Transverse colon (tissue), 4 donors: ENCODE measurements at regions not wholly inside any gene's neighbourhood (a gene's known extent, or its start where the extent isn't known, plus 50 kb on each side); places are given as distances from the start of the nearest gene placed in this dataset.

Experiments
- DNase-seq: peaks from one replicate; pipeline ENCODE4 v3.0.0-alpha.2; 2019
- H3K27ac ChIP-seq, 4 donors: fragments of 200-600 bp; sonication (generic); 2 replicates each; pipeline ENCODE4 v1.5.1; 2016 to 2018; ENCODE audit warnings: inconsistent platforms in 4 of 4
- H3K27me3 ChIP-seq: fragments of 200-600 bp; sonication (generic); 2 replicates; pipeline ENCODE4 v1.5.1; 2017; ENCODE audit warnings: inconsistent platforms
- H3K36me3 ChIP-seq, 4 donors: fragments of 200-600 bp; sonication (generic); 2 replicates each; pipeline ENCODE4 v1.5.1; 2017 to 2019; ENCODE audit warnings: inconsistent platforms in 4 of 4
- H3K4me1 ChIP-seq, 4 donors: fragments of 200-600 bp; sonication (generic); 2 replicates each; pipeline ENCODE4 v1.5.1; 2017 to 2020; ENCODE audit warnings: inconsistent platforms in 4 of 4
- H3K4me3 ChIP-seq, 4 donors: fragments of 200-600 bp; sonication (generic); 1 replicate in 1 of 4; 2 replicates in 3 of 4; pipeline versions ENCODE4 v1.5.1 to v1.6.1; 2017 to 2019; ENCODE audit warnings: inconsistent platforms in 4 of 4
- H3K9me3 ChIP-seq, 2 donors: fragments of 200-600 bp; sonication (generic); 2 replicates each; pipeline ENCODE4 v1.5.1; 2017 to 2019; ENCODE audit warnings: inconsistent platforms in 2 of 2
- EP300 ChIP-seq: sonication (generic); formaldehyde crosslinking; IDR thresholded peaks from one replicate; pipeline ENCODE4 v1.6.1; 2017; ENCODE audit warnings: antibody characterized with exemption, low read depth
- POLR2A ChIP-seq: fragments of 450-650 bp; IDR thresholded peaks from one replicate; pipeline ENCODE4 v1.6.1; 2016; ENCODE audit warnings: antibody characterized with exemption, mild to moderate bottlenecking, moderate library complexity
- POLR2AphosphoS5 ChIP-seq, 3 donors: sonication (generic); formaldehyde crosslinking; IDR thresholded peaks; one replicate each; pipeline ENCODE4 v1.6.1; 2016; ENCODE audit warnings: antibody characterized with exemption in 3 of 3
- WGBS, 2 donors: methylation state at CpG; one replicate each; pipeline ENCODE4 v1.1.5; 2018; ENCODE audit warnings: low coverage in 1 of 2; 5-methylcytosine and 5-hydroxymethylcytosine counted together
- in situ Hi-C, 4 donors: fragments of 200-750 bp; cut with MboI; loops; one replicate each; pipeline versions ENCODE4 v1.15.0 to v1.15.1; 2017; ENCODE audit warnings: low sequenced_read_pairs in 3 of 4, low pct_ligation_motif_present in 1 of 4, low pct_unique_long_range_greater_than_20kb in 1 of 4
- intact Hi-C: fragments of 100-400 bp; cut with DNase I; formaldehyde crosslinking; loops from one replicate; pipeline ENCODE4 v1.15.1; 2023; ENCODE audit warnings: low total_unique reads
- TF ChIP-seq, protein P1 (sequence below), 5 experiments: fragments of 200-600 bp in 3 of 5; fragments of 450-650 bp in 2 of 5; sonication (generic) in 3 of 5; IDR thresholded peaks; 1 replicate in 2 of 5; 2 replicates in 3 of 5; pipeline ENCODE4 v1.5.1; 2016 to 2017; ENCODE audit warnings: antibody characterized with exemption in 5 of 5, inconsistent platforms in 3 of 5, mild to moderate bottlenecking in 2 of 5, moderate library complexity in 1 of 5

DNA sequence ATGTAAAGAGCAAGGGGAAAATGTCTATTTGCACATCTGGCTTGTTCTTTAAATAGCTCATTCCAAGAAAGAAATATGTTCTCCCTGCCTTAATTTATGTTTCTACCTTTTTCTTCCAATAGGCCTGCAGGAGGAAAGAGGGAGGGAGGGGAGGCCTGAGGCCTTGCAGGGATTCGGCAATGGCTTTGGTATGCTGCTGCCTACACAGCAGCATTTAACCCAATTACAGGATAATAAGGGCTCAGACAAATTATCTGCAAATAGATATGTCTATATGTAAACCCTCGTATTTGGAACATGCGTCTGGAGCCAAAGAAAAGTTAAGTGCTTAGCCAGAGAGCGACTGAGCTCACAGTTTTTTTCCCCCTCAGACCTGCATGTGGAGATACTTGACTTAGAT lies 277.2 kb downstream of the CDC5L start:
- Histone ChIP-seq H3K4me1 (peaks cover 0 to 7% (median 3%) of the 10 kb centered on the region in 4 donors), H3K9me3 (no peaks in the 10 kb centered on the region), H3K27me3 (no peaks in the 10 kb centered on the region), H3K4me3 (no peak overlapping the region), H3K36me3 (no peaks in the 10 kb centered on the region), H3K27ac (no peak overlapping the region)
- no peak for DNase-seq
- in situ Hi-C loops, result loop anchor here (10.0 to 25.0 kb wide), 4 partner anchors 748 to 1248 kb away; no protein-coding TSS in a partner anchor
- WGBS, 2 donors, result 83 to 85% methylated on average over 3 to 4 of the region's 4 CpGs
- no peak for TF ChIP-seq POLR2A
- intact Hi-C loops, result loop anchor here (5.0 kb wide), 1 partner anchor 1843 kb away; no protein-coding TSS in a partner anchor

DNA sequence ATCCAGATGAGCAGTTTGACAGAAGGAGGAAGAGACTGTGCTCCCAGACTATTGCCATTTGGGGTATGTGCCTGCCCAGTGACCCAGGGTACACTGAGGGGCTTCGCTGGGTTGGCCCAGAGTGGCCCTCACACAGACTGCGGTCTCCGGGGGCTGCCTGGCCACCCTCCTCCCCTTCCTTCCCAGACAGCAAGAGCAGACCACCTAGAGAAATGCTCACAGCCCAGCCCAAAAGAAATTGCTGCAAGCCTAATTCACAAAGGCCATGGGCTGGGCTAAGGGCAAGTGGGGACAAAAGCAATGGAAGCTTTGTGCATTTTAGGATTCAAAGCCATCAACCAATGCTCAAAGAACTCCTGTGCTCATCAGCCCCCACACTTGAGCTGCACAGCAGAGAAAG lies 277.6 kb downstream of the CDC5L start:
- no peaks in the 10 kb centered on the region for H3K27me3 ChIP-seq
- no peaks in the 10 kb centered on the region for H3K9me3 ChIP-seq
- peaks cover 0 to 7% (median 3%) of the 10 kb centered on the region in 4 donors for H3K4me1 ChIP-seq
- no peak for TF ChIP-seq POLR2A
- TF ChIP-seq EP300, result no peak
- TF ChIP-seq POLR2AphosphoS5 (IDR thresholded peaks at IDR 0.05), result no peak
- TF ChIP-seq, protein P1, sequence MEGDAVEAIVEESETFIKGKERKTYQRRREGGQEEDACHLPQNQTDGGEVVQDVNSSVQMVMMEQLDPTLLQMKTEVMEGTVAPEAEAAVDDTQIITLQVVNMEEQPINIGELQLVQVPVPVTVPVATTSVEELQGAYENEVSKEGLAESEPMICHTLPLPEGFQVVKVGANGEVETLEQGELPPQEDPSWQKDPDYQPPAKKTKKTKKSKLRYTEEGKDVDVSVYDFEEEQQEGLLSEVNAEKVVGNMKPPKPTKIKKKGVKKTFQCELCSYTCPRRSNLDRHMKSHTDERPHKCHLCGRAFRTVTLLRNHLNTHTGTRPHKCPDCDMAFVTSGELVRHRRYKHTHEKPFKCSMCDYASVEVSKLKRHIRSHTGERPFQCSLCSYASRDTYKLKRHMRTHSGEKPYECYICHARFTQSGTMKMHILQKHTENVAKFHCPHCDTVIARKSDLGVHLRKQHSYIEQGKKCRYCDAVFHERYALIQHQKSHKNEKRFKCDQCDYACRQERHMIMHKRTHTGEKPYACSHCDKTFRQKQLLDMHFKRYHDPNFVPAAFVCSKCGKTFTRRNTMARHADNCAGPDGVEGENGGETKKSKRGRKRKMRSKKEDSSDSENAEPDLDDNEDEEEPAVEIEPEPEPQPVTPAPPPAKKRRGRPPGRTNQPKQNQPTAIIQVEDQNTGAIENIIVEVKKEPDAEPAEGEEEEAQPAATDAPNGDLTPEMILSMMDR (IDR thresholded peaks at IDR 0.05), result no peak
- 91% methylated on average over 3 of the region's 3 CpGs; no CpG with 5 or more reads in 1 of the 2 donors for WGBS, 2 donors
- no peak for DNase-seq
- no peak overlapping the region for H3K4me3 ChIP-seq
- no peaks in the 10 kb centered on the region for H3K36me3 ChIP-seq
- in situ Hi-C loops, result loop anchor here (10.0 to 25.0 kb wide), 4 partner anchors 747 to 1247 kb away; no protein-coding TSS in a partner anchor
- intact Hi-C loops, result loop anchor here (5.0 kb wide), 1 partner anchor 1842 kb away; no protein-coding TSS in a partner anchor
- H3K27ac ChIP-seq, result no peak overlapping the region

DNA sequence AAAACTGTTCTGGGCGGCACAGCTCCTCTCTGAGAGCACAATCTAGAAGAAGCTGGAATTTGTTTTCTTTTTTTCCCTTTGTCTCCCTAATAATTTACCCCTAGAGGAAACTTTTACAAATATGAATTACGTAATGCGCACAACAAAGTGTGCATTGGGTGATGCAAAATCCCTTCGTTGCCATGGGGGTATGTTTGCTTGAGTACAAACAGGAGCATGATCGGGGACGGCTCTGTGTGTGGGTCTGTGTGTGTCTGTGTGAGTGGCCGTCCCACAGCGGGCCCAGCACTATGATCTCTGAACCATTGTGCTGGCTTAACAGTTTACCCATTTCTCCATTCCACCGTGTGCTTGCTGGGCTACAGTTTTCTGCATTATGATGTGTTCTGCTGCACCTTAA lies 278.2 kb downstream of the CDC5L start:
- in situ Hi-C loops (loop anchor here (10.0 to 25.0 kb wide), 4 partner anchors 747 to 1247 kb away; no protein-coding TSS in a partner anchor), intact Hi-C loops (loop anchor here (5.0 kb wide), 1 partner anchor 1842 kb away; no protein-coding TSS in a partner anchor)
- Histone ChIP-seq H3K27me3 (no peaks in the 10 kb centered on the region), H3K4me3 (no peak overlapping the region), H3K36me3 (no peaks in the 10 kb centered on the region), H3K4me1 (peaks cover 0 to 7% (median 3%) of the 10 kb centered on the region in 4 donors), H3K27ac (no peak overlapping the region), H3K9me3 (no peaks in the 10 kb centered on the region)
- DNase-seq, result no peak
- 76 to 94% methylated on average over 3 to 9 of the region's 9 CpGs for WGBS, 2 donors
- no peak for TF ChIP-seq EP300
- no peak for TF ChIP-seq POLR2A
- TF ChIP-seq POLR2AphosphoS5 (IDR thresholded peaks at IDR 0.05), result no peak

DNA sequence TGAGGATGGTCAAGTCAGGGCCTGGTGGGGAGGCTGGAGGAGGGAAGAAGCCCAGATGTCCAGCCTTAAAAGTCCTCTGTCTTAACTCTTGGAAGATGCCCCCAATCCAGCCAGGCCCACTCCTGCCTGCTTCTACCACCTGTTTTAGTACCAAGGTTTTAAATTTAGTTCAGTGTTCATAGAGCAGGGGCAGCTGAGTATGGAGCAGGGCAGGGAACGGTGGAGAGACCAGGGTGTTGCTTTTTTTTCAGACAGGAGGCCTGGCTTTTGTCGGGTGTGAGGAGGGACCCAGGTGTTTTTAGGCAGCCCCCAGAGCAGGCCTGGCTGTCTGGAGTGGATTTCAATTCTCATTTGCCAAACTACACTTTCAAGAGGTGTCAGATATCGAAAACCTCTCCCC lies 278.8 kb downstream of the CDC5L start:
- H3K9me3 ChIP-seq, result no peaks in the 10 kb centered on the region

DNA sequence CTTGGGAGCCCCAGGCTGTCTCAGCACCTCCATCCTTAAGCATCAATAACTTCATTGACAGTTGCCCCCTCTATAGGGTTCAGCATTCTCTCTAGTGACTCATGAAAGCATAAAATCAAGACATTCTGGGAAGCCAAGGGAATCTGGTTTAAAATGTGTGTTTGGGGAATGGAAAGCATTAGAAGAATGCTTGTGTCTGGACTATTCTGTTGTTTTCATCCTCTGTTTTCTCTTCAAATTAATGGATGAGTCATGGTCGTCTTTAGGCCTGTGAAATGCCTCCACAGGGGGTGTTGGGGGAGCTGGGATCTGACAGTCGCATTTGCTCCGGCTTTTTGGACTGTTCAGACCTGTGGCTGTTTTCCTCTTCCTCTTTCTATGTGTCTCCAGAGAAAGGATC lies 279.7 kb downstream of the CDC5L start:
- Histone ChIP-seq H3K9me3 (no peaks in the 10 kb centered on the region), H3K27me3 (no peaks in the 10 kb centered on the region), H3K4me3 (no peak overlapping the region), H3K27ac (no peak overlapping the region), H3K4me1 (no peaks in the 10 kb centered on the region), H3K36me3 (no peaks in the 10 kb centered on the region)
- intact Hi-C loops (loop anchor here (5.0 kb wide), 1 partner anchor 1840 kb away; no protein-coding TSS in a partner anchor), in situ Hi-C loops (loop anchor here (10.0 to 25.0 kb wide), 4 partner anchors 745 to 1245 kb away; no protein-coding TSS in a partner anchor)
- no peak for DNase-seq
- WGBS, 2 donors, result 90 to 100% methylated on average over 2 to 3 of the region's 3 CpGs
- TF ChIP-seq, protein P1 (IDR thresholded peaks at IDR 0.05), result no peak
- TF ChIP-seq POLR2A (no peak), POLR2AphosphoS5 (IDR thresholded peaks at IDR 0.05) (peak in 1 of 3 donors; percentile 12)

More for the DNA sequence above, 278.8 kb downstream of the CDC5L start:
- in situ Hi-C loops (loop anchor here (10.0 to 25.0 kb wide), 4 partner anchors 746 to 1246 kb away; no protein-coding TSS in a partner anchor), intact Hi-C loops (loop anchor here (5.0 kb wide), 1 partner anchor 1841 kb away; no protein-coding TSS in a partner anchor)
- Histone ChIP-seq H3K4me3 (no peak overlapping the region), H3K27ac (peak overlapping the region in 1 of 4 donors; percentile 1), H3K4me1 (peaks cover 0 to 2% (median under 1%) of the 10 kb centered on the region in 4 donors), H3K36me3 (no peaks in the 10 kb centered on the region), H3K27me3 (no peaks in the 10 kb centered on the region)
- WGBS, 2 donors, result 82 to 96% methylated on average over 3 of the region's 3 CpGs
- DNase-seq, result no peak
- no peak for TF ChIP-seq POLR2AphosphoS5 (IDR thresholded peaks at IDR 0.05)
